Muscle layer of duodenum (tissue), 2 donors: ENCODE measurements at regions not wholly inside any gene's neighbourhood (a gene's known extent, or its start where the extent isn't known, plus 50 kb on each side); places are given as distances from the start of the nearest gene placed in this dataset.
"Not testable (repeated sequence)": the region's sequence is repeated elsewhere in the genome, so short reads cannot be mapped to it uniquely, and the experiment has no call there.

Source experiments
- H3K27ac ChIP-seq: one replicate; pipeline ENCODE4 v1.7.0; 2013; ENCODE audit warnings: mild to moderate bottlenecking, low read length
- H3K27me3 ChIP-seq: one replicate; pipeline ENCODE4 v1.7.0; 2013; ENCODE audit warnings: low read depth, mild to moderate bottlenecking, control low read depth, low read length
- H3K36me3 ChIP-seq, 2 donors: one replicate each; pipeline ENCODE4 v1.7.0; 2013; ENCODE audit warnings: low read length in 2 of 2, control low read depth in 1 of 2, mild to moderate bottlenecking in 1 of 2; ENCODE audit not compliant: insufficient read depth in 2 of 2, control insufficient read depth in 1 of 2
- H3K4me1 ChIP-seq, 2 donors: one replicate each; pipeline ENCODE4 v1.7.0; 2013; ENCODE audit warnings: low read length in 2 of 2, mild to moderate bottlenecking in 2 of 2, control low read depth in 1 of 2, moderate library complexity in 1 of 2; ENCODE audit not compliant: insufficient read depth in 2 of 2, control insufficient read depth in 1 of 2
- H3K4me3 ChIP-seq, 2 donors: one replicate each; pipeline ENCODE4 v1.7.0; 2013; ENCODE audit warnings: low read length in 2 of 2, low read depth in 1 of 2, mild to moderate bottlenecking in 1 of 2
- H3K9me3 ChIP-seq, 2 donors: one replicate each; pipeline ENCODE4 v1.7.0; 2013; ENCODE audit warnings: low read length in 2 of 2, control low read depth in 1 of 2, mild to moderate bottlenecking in 1 of 2; ENCODE audit not compliant: control insufficient read depth in 1 of 2
- donor health status: healthy.

GRCh38 chr16:9165681-9166080, 74.2 kb downstream of the HAPSTR1 start:
- H3K27me3 ChIP-seq: no peaks in the 10 kb centered on the region
- no peaks in the 10 kb centered on the region for H3K36me3 ChIP-seq
- no peaks in the 10 kb centered on the region for H3K4me1 ChIP-seq
- H3K4me3 ChIP-seq: no peak overlapping the region
- H3K9me3 ChIP-seq: peaks cover 0 to 2% of the 10 kb centered on the region in 2 donors
- H3K27ac ChIP-seq: no peak overlapping the region

GRCh38 chr16:9166326-9166993, 75.0 kb downstream of the HAPSTR1 start:
- H3K27me3 ChIP-seq, H3K9me3 ChIP-seq, H3K4me1 ChIP-seq, H3K4me3 ChIP-seq, H3K36me3 ChIP-seq, H3K27ac ChIP-seq: not testable (repeated sequence)

GRCh38 chr16:9169094-9169493, 77.7 kb downstream of the HAPSTR1 start:
- Histone ChIP-seq H3K4me1 (no peaks in the 10 kb centered on the region), H3K27me3 (no peaks in the 10 kb centered on the region), H3K9me3 (peaks cover 0 to 2% of the 10 kb centered on the region in 2 donors), H3K27ac (no peak overlapping the region), H3K36me3 (no peaks in the 10 kb centered on the region), H3K4me3 (no peak overlapping the region)

GRCh38 chr16:9170470-9170869, 79.0 kb downstream of the HAPSTR1 start:
- Histone ChIP-seq H3K27ac (no peak overlapping the region), H3K4me3 (no peak overlapping the region), H3K36me3 (no peaks in the 10 kb centered on the region), H3K4me1 (no peaks in the 10 kb centered on the region), H3K9me3 (peaks cover 0 to 2% of the 10 kb centered on the region in 2 donors), H3K27me3 (no peaks in the 10 kb centered on the region)

- H3K9me3 ChIP-seq: no peaks in the 10 kb centered on the region
- H3K4me1 ChIP-seq: no peaks in the 10 kb centered on the region
- H3K36me3 ChIP-seq: no peaks in the 10 kb centered on the region
- H3K27ac ChIP-seq: no peak overlapping the region
- no peak overlapping the region for H3K4me3 ChIP-seq
- no peaks in the 10 kb centered on the region for H3K27me3 ChIP-seq
Observed at GRCh38 chr16:9176547-9177418, 85.3 kb downstream of the HAPSTR1 start.

- Histone ChIP-seq H3K27me3 (no peaks in the 10 kb centered on the region), H3K27ac (no peak overlapping the region), H3K9me3 (no peaks in the 10 kb centered on the region), H3K4me3 (no peak overlapping the region), H3K4me1 (no peaks in the 10 kb centered on the region), H3K36me3 (no peaks in the 10 kb centered on the region)
Observed at GRCh38 chr16:9177861-9178260, 86.4 kb downstream of the HAPSTR1 start.

- no peak overlapping the region for H3K4me3 ChIP-seq
- no peaks in the 10 kb centered on the region for H3K27me3 ChIP-seq
- H3K4me1 ChIP-seq: no peaks in the 10 kb centered on the region
- H3K9me3 ChIP-seq: peaks cover 0 to 3% of the 10 kb centered on the region in 2 donors
- no peaks in the 10 kb centered on the region for H3K36me3 ChIP-seq
- H3K27ac ChIP-seq: no peak overlapping the region
Observed at GRCh38 chr16:9183682-9184353, 92.4 kb downstream of the HAPSTR1 start.

GRCh38 chr16:9184354-9184690, 92.9 kb downstream of the HAPSTR1 start:
- Histone ChIP-seq H3K4me3 (no peak overlapping the region), H3K9me3 (peaks cover 0 to 3% of the 10 kb centered on the region in 2 donors), H3K27me3 (no peaks in the 10 kb centered on the region), H3K4me1 (no peaks in the 10 kb centered on the region), H3K36me3 (no peaks in the 10 kb centered on the region), H3K27ac (no peak overlapping the region)

- no peak overlapping the region for H3K4me3 ChIP-seq
- H3K4me1 ChIP-seq: no peaks in the 10 kb centered on the region
- H3K36me3 ChIP-seq: no peaks in the 10 kb centered on the region
Observed at GRCh38 chr16:9185381-9185780, 93.9 kb downstream of the HAPSTR1 start.

GRCh38 chr16:9186061-9186460, 94.6 kb downstream of the HAPSTR1 start:
- Histone ChIP-seq H3K27ac (no peak overlapping the region), H3K4me1 (no peaks in the 10 kb centered on the region), H3K36me3 (no peaks in the 10 kb centered on the region), H3K9me3 (peaks cover 0 to 3% of the 10 kb centered on the region in 2 donors), H3K4me3 (no peak overlapping the region), H3K27me3 (no peaks in the 10 kb centered on the region)

More at GRCh38 chr16:9185381-9185780, 93.9 kb downstream of the HAPSTR1 start:
- Histone ChIP-seq H3K27me3 (no peaks in the 10 kb centered on the region), H3K9me3 (peaks cover 0 to 3% of the 10 kb centered on the region in 2 donors), H3K27ac (no peak overlapping the region)

GRCh38 chr16:9188721-9189120, 97.3 kb downstream of the HAPSTR1 start:
- Histone ChIP-seq H3K4me1 (no peaks in the 10 kb centered on the region), H3K4me3 (no peak overlapping the region), H3K36me3 (no peaks in the 10 kb centered on the region), H3K9me3 (peaks cover 0 to 3% of the 10 kb centered on the region in 2 donors), H3K27ac (no peak overlapping the region), H3K27me3 (no peaks in the 10 kb centered on the region)
